C4-2B (cell line): ENCODE measurements at regions not wholly inside any gene's neighbourhood (a gene's known extent, or its start where the extent isn't known, plus 50 kb on each side); places are given as distances from the start of the nearest gene placed in this dataset.
"Not testable (repeated sequence)": the region's sequence is repeated elsewhere in the genome, so short reads cannot be mapped to it uniquely, and the experiment has no call there.

ENCODE experiments used
- H3K27ac ChIP-seq: fragments of 450-650 bp; 2 replicates; pipeline ENCODE4 v1.5.1; 2017

DNA sequence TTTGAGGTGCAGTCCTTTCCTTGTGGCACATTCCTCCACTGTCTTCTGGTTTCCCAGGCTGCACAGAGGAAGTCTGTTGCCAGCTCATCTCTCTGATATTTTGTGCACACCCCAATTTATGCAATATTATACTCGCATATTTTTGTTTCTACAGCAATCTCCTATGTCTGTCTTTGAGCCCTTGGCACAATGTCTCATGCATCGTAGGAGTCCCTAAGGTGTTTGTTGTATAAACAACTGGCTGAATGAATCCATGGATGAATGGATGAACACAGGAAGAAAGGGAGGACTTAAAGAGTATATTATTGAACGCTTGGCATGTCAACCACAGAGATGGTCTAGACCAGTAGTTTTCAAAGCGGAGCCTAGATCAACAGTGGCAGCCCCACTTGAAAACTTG, 2907.0 kb downstream of the RPIA start:
- not testable (repeated sequence) for H3K27ac ChIP-seq

GRCh38 chr2:91599000-91599399, 2907.5 kb downstream of the RPIA start:
- not testable (repeated sequence) for H3K27ac ChIP-seq

- H3K27ac ChIP-seq: not testable (repeated sequence)
Observed at GRCh38 chr2:91602860-91603259, 2911.4 kb downstream of the RPIA start.

- not testable (repeated sequence) for H3K27ac ChIP-seq
Observed at GRCh38 chr2:91603996-91604395, 2912.5 kb downstream of the RPIA start.

DNA sequence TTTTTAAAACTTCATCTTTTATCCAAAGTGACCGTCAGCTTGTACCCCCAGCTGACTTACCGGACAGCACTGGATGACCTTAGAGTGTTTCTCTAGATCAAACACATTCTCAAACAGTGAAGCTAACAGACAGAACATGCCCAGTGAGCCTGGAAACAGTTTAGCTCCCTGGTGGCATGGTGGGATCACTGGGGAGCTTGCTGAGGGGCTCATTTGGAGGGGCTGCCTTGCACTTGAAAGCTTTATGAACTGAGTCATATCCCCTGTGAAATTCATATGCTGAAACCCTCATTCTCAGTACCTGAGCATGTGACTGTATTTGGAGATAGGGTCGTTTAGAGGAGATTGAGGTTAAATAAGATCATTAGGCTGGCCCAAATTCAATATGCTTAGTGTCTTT, 2913.2 kb downstream of the RPIA start:
- H3K27ac ChIP-seq: not testable (repeated sequence)

GRCh38 chr2:91623739-91624138, 2932.3 kb downstream of the RPIA start:
- H3K27ac ChIP-seq: not testable (repeated sequence)

- H3K27ac ChIP-seq: not testable (repeated sequence)
Observed at GRCh38 chr2:91628471-91628870, 2937.0 kb downstream of the RPIA start.

- not testable (repeated sequence) for H3K27ac ChIP-seq
Observed at GRCh38 chr2:91657193-91657592, 2965.7 kb downstream of the RPIA start.

GRCh38 chr2:91658336-91658735, 2966.9 kb downstream of the RPIA start:
- H3K27ac ChIP-seq: not testable (repeated sequence)

DNA sequence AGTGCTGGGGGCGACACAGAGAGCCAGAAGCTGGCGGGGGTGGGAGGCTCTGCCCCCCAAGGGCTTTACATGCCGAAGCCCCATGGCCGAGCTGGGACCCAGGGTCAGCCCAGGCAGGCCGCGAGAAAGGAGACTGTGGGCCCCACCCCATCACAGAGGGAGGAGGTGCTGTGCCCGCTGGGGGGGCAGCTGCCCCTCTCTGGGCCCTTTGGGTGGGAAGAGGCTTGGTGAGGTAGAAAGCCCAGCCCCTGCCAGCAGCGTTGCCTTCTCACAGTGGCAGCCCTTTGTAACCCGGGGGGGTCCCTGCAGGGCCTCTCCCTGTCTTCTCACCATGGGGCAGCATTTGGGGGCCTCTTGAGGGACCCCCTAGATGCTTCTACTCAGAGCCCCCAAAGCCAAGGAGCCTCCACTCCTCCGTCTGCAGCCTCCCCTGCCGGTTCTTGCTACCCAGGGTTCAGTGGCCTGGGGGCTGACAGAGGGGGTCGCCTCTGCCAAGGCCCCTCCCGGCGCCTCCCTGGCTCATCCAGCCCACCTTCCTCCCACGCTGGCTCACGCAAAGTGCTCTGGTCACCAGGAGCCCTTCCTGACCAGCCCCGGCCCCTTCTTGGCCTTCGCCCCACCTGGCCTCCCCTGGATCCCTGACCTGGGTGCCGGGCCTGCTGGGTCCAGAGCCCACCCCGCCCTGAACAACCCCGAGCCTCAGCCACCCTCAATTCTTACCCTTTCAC, 2967.9 kb downstream of the RPIA start:
- peak overlapping the region; percentile 27; the same call in 1 of the 2 replicates for H3K27ac ChIP-seq

- peak overlapping the region; percentile 27; the same call in 1 of the 2 replicates for H3K27ac ChIP-seq
Observed at GRCh38 chr2:91659917-91660275, 2968.4 kb downstream of the RPIA start.

DNA sequence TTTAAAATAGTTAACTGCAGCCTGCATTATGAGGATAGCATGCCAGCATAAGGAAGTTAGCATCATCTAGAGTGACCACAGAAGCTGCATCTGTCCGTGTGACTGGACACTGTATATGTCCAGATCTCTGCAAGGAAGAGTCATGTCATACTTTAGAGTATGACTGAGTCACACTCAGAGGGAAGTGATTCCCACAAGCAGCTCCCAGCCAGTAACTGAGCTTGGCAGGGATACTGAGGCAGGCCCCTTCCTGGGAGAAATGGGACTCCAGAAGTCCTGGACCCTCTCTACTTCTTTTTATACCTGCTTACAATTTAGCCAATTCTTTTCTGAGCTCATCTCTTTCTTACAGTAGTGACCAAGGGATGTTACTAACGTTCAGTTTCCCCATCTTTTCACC, 2975.9 kb downstream of the RPIA start:
- not testable (repeated sequence) for H3K27ac ChIP-seq

- not testable (repeated sequence) for H3K27ac ChIP-seq
Observed at GRCh38 chr2:91685541-91685940, 2994.1 kb downstream of the RPIA start.

DNA sequence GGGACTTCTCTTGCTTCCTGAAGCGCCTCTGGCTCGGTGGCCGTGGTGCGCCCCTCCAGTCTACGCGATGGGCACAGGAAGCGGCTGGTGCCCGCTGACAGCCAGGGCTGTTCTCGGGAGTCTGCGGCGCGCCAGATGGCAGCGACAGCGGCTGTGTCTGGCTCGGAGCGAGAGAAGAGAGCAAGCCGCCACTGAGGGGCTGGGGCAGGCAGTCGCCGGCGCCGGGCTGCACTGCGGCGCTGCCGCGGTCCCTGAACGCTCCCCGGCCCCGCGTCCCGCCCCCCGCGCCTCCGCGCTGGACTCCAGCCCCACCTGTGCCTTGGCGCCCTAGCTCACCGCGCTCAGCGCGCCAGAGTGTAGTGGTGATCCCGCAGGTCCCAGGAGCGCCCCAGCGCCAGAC, 2994.6 kb downstream of the RPIA start:
- not testable (repeated sequence) for H3K27ac ChIP-seq
